Nephron progenitor cell (in vitro differentiated cells): ENCODE measurements at regions not wholly inside any gene's neighbourhood (a gene's known extent, or its start where the extent isn't known, plus 50 kb on each side); places are given as distances from the start of the nearest gene placed in this dataset.
"Not testable (repeated sequence)": the region's sequence is repeated elsewhere in the genome, so short reads cannot be mapped to it uniquely, and the experiment has no call there.

Source experiments
- DNase-seq: peaks from one replicate; pipeline ENCODE4 v3.0.0; 2021
- H3K27ac Mint-ChIP-seq: 2 replicates; pipeline ENCODE4 v1.8.0; 2021; ENCODE audit warnings: mild to moderate bottlenecking, moderate library complexity, mixed read lengths
- H3K27me3 Mint-ChIP-seq: 2 replicates; pipeline ENCODE4 v1.8.0; 2021; ENCODE audit warnings: mild to moderate bottlenecking, low read depth, mixed read lengths; ENCODE audit not compliant: poor library complexity
- H3K36me3 Mint-ChIP-seq: 2 replicates; pipeline ENCODE4 v1.8.0; 2021; ENCODE audit warnings: low read depth, mixed read lengths
- H3K4me1 Mint-ChIP-seq: 2 replicates; pipeline ENCODE4 v1.8.0; 2021; ENCODE audit warnings: mixed read lengths
- H3K4me3 Mint-ChIP-seq: 2 replicates; pipeline ENCODE4 v1.8.0; 2021; ENCODE audit warnings: mild to moderate bottlenecking, moderate library complexity, mixed read lengths
- H3K9me3 Mint-ChIP-seq: 2 replicates; pipeline ENCODE4 v1.8.0; 2021; ENCODE audit warnings: mild to moderate bottlenecking, moderate library complexity, mixed read lengths
- TF ChIP-seq, protein P1 (sequence below): fragments of 200-600 bp; sonication (generic); IDR thresholded peaks from 2 replicates; pipeline ENCODE4 v1.5.0; 2021; ENCODE audit warnings: antibody characterized with exemption

DNA sequence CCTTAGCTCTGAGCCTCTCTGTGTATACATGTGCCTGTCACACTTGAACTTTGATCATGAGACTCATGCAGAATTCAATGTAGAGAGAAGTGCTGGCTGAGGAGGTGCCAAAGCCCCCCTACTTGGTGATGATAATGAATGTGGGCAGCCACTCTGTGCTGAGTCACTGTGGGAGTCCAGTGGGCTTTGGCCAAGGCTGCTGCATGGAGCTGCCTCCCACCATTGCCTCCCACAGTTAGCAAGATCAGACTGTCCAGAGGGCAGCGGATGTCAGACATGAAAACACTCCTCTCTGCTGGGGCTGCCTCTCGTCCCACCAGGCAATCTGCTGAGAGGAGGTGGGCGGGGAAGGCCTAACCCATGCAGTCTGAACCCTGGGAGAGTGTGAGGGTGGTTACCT lies 180.3 kb downstream of the SH2D4B start:
- no peak overlapping the region for H3K4me3 Mint-ChIP-seq

DNA sequence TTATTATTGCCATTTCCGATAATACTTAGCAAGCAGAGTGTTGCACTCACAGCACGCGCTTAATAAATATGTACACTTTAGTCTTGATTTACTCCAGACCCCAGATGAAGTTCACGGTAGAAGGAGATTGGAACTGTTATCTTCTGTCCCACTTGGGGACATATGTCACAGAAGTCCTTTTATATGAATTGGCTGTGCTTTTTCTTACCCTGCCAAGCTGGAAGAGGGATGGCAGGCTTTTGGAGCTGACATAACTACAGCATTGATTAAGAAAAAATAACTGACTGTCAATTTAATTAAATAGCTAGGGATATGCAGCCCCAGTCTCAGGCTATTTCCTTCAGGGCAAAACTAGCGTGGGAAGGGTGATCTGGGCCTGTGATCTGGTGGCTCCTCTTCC lies 182.2 kb downstream of the SH2D4B start:
- H3K9me3 Mint-ChIP-seq = peaks cover 22% of the 10 kb centered on the region
- no peak overlapping the region for H3K4me3 Mint-ChIP-seq
- TF ChIP-seq, protein P1, sequence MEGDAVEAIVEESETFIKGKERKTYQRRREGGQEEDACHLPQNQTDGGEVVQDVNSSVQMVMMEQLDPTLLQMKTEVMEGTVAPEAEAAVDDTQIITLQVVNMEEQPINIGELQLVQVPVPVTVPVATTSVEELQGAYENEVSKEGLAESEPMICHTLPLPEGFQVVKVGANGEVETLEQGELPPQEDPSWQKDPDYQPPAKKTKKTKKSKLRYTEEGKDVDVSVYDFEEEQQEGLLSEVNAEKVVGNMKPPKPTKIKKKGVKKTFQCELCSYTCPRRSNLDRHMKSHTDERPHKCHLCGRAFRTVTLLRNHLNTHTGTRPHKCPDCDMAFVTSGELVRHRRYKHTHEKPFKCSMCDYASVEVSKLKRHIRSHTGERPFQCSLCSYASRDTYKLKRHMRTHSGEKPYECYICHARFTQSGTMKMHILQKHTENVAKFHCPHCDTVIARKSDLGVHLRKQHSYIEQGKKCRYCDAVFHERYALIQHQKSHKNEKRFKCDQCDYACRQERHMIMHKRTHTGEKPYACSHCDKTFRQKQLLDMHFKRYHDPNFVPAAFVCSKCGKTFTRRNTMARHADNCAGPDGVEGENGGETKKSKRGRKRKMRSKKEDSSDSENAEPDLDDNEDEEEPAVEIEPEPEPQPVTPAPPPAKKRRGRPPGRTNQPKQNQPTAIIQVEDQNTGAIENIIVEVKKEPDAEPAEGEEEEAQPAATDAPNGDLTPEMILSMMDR = no peak
- no peak for DNase-seq
- H3K27ac Mint-ChIP-seq = no peak overlapping the region
- peaks cover 5% of the 10 kb centered on the region for H3K36me3 Mint-ChIP-seq
- H3K4me1 Mint-ChIP-seq = no peaks in the 10 kb centered on the region
- H3K27me3 Mint-ChIP-seq = no peaks in the 10 kb centered on the region

More for the DNA sequence above, 180.3 kb downstream of the SH2D4B start:
- Mint-ChIP-seq H3K4me1 (no peaks in the 10 kb centered on the region), H3K27me3 (no peaks in the 10 kb centered on the region), H3K9me3 (peaks cover 22% of the 10 kb centered on the region), H3K27ac (no peak overlapping the region), H3K36me3 (peaks cover 5% of the 10 kb centered on the region)
- TF ChIP-seq, protein P1 = no peak
- no peak for DNase-seq

DNA sequence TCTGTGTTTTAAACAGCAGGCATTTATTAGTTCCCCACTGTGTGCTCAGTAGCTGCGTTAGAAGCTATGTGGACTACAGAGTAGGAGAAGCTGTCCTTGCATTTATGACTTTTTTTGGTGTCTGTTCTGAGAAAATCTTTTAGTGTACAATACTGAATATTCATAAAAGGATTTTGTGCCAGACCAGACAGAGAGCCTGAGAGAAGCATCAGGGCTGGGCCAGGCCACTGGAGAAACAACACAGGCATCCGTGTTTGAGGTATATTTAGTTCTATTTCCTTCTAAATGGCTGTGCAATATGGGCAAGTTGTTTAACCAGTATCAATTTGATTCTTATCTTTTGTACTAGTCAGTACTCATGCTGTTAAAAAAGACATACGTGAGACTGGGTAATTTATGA lies 182.8 kb downstream of the SH2D4B start:
- H3K9me3 Mint-ChIP-seq = peaks cover 27% of the 10 kb centered on the region
- H3K4me1 Mint-ChIP-seq = no peaks in the 10 kb centered on the region
- H3K27ac Mint-ChIP-seq = no peak overlapping the region
- H3K27me3 Mint-ChIP-seq = no peaks in the 10 kb centered on the region
- peaks cover 5% of the 10 kb centered on the region for H3K36me3 Mint-ChIP-seq
- H3K4me3 Mint-ChIP-seq = no peak overlapping the region
- DNase-seq = no peak
- TF ChIP-seq, protein P1 = no peak

DNA sequence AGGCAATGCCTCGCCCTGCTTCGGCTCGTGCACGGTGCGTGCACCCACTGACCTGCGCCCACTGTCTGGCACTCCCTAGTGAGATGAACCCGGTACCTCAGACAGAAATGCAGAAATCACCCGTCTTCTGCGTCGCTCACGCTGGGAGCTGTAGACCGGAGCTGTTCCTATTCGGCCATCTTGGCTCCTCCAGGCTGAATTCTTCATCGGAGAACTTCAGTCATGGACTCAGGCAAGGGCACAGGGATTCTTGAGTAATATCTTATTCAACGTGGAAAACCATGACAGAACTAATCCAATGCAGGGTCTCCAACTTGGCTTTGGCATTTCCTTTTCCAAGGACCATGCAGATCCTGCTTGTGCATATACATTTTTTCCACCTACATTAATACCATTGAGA lies 190.7 kb downstream of the SH2D4B start:
- peaks cover 24% of the 10 kb centered on the region for H3K9me3 Mint-ChIP-seq
- H3K27ac Mint-ChIP-seq, DNase-seq, H3K4me1 Mint-ChIP-seq, H3K4me3 Mint-ChIP-seq, H3K27me3 Mint-ChIP-seq, H3K36me3 Mint-ChIP-seq: not testable (repeated sequence)

DNA sequence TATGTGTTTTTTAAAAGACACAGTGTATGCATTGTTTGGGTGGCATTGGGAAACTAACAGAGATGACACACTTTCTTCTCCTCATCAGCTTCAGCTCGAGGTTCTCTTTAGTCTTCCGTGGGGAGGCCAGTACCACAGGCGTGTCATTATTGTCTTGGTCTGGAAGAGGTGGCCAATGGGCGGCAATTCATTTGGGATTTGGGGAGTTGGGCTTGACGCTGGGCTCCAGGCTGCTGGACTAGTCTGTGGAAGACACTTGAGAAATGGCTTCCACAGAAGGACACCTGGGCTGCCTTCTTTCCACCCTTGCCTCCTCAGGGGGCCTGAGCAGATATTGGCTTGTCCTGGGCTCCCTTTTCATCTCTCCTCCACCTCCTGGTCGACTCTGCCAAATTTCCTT lies 192.2 kb downstream of the SH2D4B start:
- TF ChIP-seq, protein P1 = no peak
- DNase-seq = no peak
- no peak overlapping the region for H3K4me3 Mint-ChIP-seq
- H3K27ac Mint-ChIP-seq = no peak overlapping the region
- no peaks in the 10 kb centered on the region for H3K4me1 Mint-ChIP-seq
- no peaks in the 10 kb centered on the region for H3K36me3 Mint-ChIP-seq
- H3K27me3 Mint-ChIP-seq = no peaks in the 10 kb centered on the region
- H3K9me3 Mint-ChIP-seq = peaks cover 24% of the 10 kb centered on the region

DNA sequence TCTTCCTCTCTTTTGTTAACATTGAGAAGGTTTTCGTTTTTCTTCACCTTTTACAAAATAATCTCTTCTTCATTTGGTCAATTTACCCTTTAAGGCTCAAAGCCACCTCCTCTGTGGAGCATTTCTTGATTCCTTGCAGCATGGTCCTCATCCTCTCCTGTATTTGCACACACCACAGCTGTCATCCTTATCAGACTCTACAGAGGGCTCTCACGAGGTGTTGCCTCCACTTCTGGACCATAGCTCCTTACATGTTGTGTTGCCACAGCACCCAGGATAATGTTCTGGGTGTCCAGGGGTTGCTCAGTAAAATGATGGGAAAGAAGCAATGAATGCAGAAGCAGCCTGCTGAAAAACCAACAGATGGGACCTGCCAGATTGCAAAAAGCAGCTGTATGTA lies 192.8 kb downstream of the SH2D4B start:
- DNase-seq = no peak
- Mint-ChIP-seq H3K36me3 (no peaks in the 10 kb centered on the region), H3K27me3 (no peaks in the 10 kb centered on the region), H3K27ac (no peak overlapping the region), H3K4me1 (no peaks in the 10 kb centered on the region), H3K9me3 (peaks cover 20% of the 10 kb centered on the region), H3K4me3 (no peak overlapping the region)
- TF ChIP-seq, protein P1 = no peak

DNA sequence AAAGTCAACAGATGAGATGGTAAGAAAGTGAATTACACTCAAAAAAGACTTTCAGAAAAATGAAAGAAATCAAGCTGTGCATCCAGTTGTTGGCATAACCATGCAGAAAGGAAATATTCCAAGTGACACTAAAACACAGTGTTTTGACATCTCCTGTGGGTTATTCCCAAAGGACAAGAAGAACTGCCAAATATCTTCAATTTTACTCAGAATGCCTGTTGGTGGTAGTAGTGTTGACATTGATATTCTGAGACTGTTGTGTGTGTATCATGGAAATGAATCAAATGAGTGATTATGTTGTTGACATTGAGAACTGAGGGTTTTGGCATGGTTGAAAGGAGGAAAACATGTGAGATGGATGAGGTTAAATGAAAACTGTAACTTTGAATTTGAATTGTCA lies 196.9 kb downstream of the SH2D4B start:
- Mint-ChIP-seq H3K27ac (no peak overlapping the region), H3K4me3 (no peak overlapping the region), H3K4me1 (no peaks in the 10 kb centered on the region), H3K36me3 (no peaks in the 10 kb centered on the region), H3K27me3 (no peaks in the 10 kb centered on the region), H3K9me3 (peaks cover 4% of the 10 kb centered on the region)
- no peak for DNase-seq
- TF ChIP-seq, protein P1 = no peak
